ENCODE measurements at regions not wholly inside any gene's neighbourhood (a gene's known extent, or its start where the extent isn't known, plus 50 kb on each side); places are given as distances from the start of the nearest gene placed in this dataset.

- H3K9me2 ChIP-seq (replicated peaks; ENCODE audit: insufficient read depth, low read length) = no peaks in the 10 kb centered on the region
- H3K4me1 ChIP-seq (ENCODE audit: low read length) = no peaks in the 10 kb centered on the region
- H3K4me3 ChIP-seq (ENCODE audit: low read length) = no peak overlapping the region
- no peak overlapping the region for H3K9ac ChIP-seq (ENCODE audit: low read length)
- H3K79me2 ChIP-seq (ENCODE audit: low read length) = no peaks in the 10 kb centered on the region
- no peak for DNase-seq
- no peaks in the 10 kb centered on the region for H3K36me3 ChIP-seq (ENCODE audit: insufficient read depth, low read length)
- H2AFZ ChIP-seq (ENCODE audit: low read length) = no peak overlapping the region
- no peak overlapping the region for H3K27ac ChIP-seq (ENCODE audit: low read length)
- H3K27me3 ChIP-seq (ENCODE audit: low read length) = no peaks in the 10 kb centered on the region
- no peak overlapping the region for H3K4me2 ChIP-seq (ENCODE audit: low read depth, low read length, poor library complexity, severe bottlenecking)
- H3K9me3 ChIP-seq (ENCODE audit: low read length) = no peaks in the 10 kb centered on the region
- H4K20me1 ChIP-seq (ENCODE audit: insufficient read depth, low read depth, low read length) = no peaks in the 10 kb centered on the region
Measured at GRCh38 chr10:118497227-118497626, 98.2 kb downstream of the PRLHR start.

DNA sequence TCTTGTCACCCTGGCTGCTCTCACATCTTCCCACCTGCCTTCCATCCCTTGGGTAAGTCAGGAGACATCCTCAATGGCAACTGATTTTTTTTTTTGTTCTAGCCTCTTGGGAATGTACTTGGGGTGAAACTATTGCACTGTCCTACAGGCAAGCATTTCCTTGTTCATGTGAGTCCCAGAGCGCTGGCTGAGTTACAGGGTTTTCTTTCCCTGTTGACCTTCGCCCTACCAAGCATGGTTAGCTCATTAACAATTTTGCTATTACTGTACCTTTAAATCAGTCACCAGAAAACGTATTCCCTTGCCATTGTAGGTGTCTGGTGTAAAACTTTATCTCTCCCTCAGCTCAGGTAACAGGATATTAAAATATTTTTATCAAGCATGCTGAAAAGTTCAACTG, 98.9 kb downstream of the PRLHR start:
- Histone ChIP-seq H3K27me3 (ENCODE audit: low read length) (no peaks in the 10 kb centered on the region), H3K9me2 (replicated peaks; ENCODE audit: insufficient read depth, low read length) (no peaks in the 10 kb centered on the region), H2AFZ (ENCODE audit: low read length) (no peak overlapping the region), H3K4me1 (ENCODE audit: low read length) (no peaks in the 10 kb centered on the region), H4K20me1 (ENCODE audit: insufficient read depth, low read depth, low read length) (no peaks in the 10 kb centered on the region), H3K9me3 (ENCODE audit: low read length) (no peaks in the 10 kb centered on the region), H3K79me2 (ENCODE audit: low read length) (no peaks in the 10 kb centered on the region), H3K4me3 (ENCODE audit: low read length) (no peak overlapping the region), H3K9ac (ENCODE audit: low read length) (no peak overlapping the region), H3K36me3 (ENCODE audit: insufficient read depth, low read length) (no peaks in the 10 kb centered on the region), H3K27ac (ENCODE audit: low read length) (no peak overlapping the region), H3K4me2 (ENCODE audit: low read depth, low read length, poor library complexity, severe bottlenecking) (no peak overlapping the region)
- no peak for DNase-seq

DNA sequence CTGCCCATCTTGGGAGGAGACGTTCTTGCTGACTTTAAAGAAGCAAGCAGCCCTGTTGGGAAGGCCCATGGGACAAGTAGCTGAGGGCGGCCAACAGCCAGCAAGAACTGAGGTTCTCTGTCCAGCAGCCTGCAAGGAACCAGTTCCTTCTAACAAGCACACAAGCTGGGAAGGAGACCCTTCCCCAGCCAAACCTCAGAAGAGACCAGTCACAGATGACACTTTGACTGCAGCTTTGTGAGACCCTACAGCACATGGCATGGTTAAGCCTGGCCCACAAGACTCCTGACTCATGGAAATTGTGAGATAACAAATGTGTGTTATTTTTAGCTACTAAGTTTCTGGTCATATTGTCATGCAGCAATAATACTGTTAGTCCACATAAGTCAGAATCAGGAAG, 99.9 kb downstream of the PRLHR start:
- DNase-seq = no peak
- Histone ChIP-seq H3K4me2 (ENCODE audit: low read depth, low read length, poor library complexity, severe bottlenecking) (no peak overlapping the region), H3K9me2 (replicated peaks; ENCODE audit: insufficient read depth, low read length) (no peaks in the 10 kb centered on the region), H4K20me1 (ENCODE audit: insufficient read depth, low read depth, low read length) (no peaks in the 10 kb centered on the region), H3K36me3 (ENCODE audit: insufficient read depth, low read length) (no peaks in the 10 kb centered on the region), H3K27ac (ENCODE audit: low read length) (no peak overlapping the region), H3K9ac (ENCODE audit: low read length) (no peak overlapping the region), H3K4me3 (ENCODE audit: low read length) (no peak overlapping the region), H3K9me3 (ENCODE audit: low read length) (no peaks in the 10 kb centered on the region), H3K4me1 (ENCODE audit: low read length) (no peaks in the 10 kb centered on the region), H2AFZ (ENCODE audit: low read length) (no peak overlapping the region), H3K79me2 (ENCODE audit: low read length) (no peaks in the 10 kb centered on the region), H3K27me3 (ENCODE audit: low read length) (no peaks in the 10 kb centered on the region)

DNA sequence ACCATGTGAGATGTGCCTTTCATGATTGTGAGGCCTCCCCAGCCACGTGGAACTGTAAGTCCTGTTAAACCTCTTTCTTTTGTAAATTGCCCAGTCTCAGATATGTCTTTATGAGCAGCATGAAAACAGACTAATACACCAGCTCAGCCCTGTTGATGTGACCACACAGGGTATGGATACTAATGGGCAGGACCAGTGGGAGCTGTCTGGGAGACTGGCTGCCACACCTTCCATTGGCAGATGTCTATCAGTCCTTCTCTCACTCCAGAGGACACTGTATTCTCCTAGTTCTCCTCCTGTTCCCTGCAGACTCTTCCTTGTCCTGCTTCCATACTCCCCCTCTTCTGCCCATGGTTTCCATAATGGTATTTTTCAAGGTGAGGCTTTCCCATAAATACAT, 104.4 kb downstream of the PRLHR start:
- H3K4me2 ChIP-seq (ENCODE audit: low read depth, low read length, poor library complexity, severe bottlenecking) = no peak overlapping the region
- no peak for DNase-seq
- no peak overlapping the region for H3K27ac ChIP-seq (ENCODE audit: low read length)
- no peak overlapping the region for H2AFZ ChIP-seq (ENCODE audit: low read length)
- no peaks in the 10 kb centered on the region for H3K4me1 ChIP-seq (ENCODE audit: low read length)
- H3K9ac ChIP-seq (ENCODE audit: low read length) = no peak overlapping the region
- no peak overlapping the region for H3K4me3 ChIP-seq (ENCODE audit: low read length)
- H4K20me1 ChIP-seq (ENCODE audit: insufficient read depth, low read depth, low read length) = no peaks in the 10 kb centered on the region
- no peaks in the 10 kb centered on the region for H3K36me3 ChIP-seq (ENCODE audit: insufficient read depth, low read length)
- H3K9me3 ChIP-seq (ENCODE audit: low read length) = no peaks in the 10 kb centered on the region
- no peaks in the 10 kb centered on the region for H3K27me3 ChIP-seq (ENCODE audit: low read length)
- H3K9me2 ChIP-seq (replicated peaks; ENCODE audit: insufficient read depth, low read length) = no peaks in the 10 kb centered on the region
- H3K79me2 ChIP-seq (ENCODE audit: low read length) = no peaks in the 10 kb centered on the region

DNA sequence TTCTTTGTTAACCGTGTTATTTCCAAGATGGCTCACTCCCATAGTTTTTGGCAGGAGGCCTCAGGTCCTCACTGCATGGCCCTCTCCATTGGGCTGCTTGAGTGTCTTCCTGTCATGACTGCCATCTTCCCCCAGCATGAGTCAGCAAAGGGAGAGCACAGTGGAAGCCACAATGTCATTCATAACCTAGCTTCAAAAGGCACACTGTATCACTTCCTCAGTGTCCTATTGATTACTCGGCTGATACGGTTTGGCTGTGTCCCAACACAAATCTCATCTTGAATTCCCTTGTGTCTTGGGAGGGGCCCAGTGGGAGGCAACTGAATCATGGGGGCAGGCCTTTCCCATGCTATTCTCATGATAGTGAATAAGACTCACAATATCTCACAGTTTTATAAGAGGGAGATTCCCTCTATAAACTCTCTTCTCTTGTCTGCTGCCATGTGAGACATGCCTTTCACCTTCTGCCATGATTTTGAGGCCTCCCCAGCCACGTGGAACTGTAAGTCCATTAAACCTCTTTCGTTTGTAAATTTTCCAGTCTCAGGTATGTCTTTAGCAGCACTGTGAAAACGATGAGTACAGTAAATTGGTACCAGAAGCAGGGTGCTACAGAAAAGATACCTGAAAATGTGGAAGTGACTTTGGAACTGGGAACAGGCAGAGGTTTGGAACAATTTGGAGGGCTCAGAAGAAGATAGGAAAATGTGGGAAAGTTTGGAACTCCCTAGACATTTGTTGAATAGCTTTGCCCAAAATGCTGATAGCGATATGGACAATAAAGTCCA, 106.5 kb downstream of the PRLHR start:
- Histone ChIP-seq H3K4me2 (ENCODE audit: low read depth, low read length, poor library complexity, severe bottlenecking) (no peak overlapping the region), H3K27ac (ENCODE audit: low read length) (no peak overlapping the region), H3K27me3 (ENCODE audit: low read length) (no peaks in the 10 kb centered on the region), H2AFZ (ENCODE audit: low read length) (no peak overlapping the region), H4K20me1 (ENCODE audit: insufficient read depth, low read depth, low read length) (no peaks in the 10 kb centered on the region), H3K4me3 (ENCODE audit: low read length) (no peak overlapping the region), H3K79me2 (ENCODE audit: low read length) (no peaks in the 10 kb centered on the region), H3K36me3 (ENCODE audit: insufficient read depth, low read length) (no peaks in the 10 kb centered on the region), H3K4me1 (ENCODE audit: low read length) (no peaks in the 10 kb centered on the region), H3K9me2 (replicated peaks; ENCODE audit: insufficient read depth, low read length) (no peaks in the 10 kb centered on the region), H3K9ac (ENCODE audit: low read length) (no peak overlapping the region), H3K9me3 (ENCODE audit: low read length) (no peaks in the 10 kb centered on the region)
- DNase-seq = no peak

DNA sequence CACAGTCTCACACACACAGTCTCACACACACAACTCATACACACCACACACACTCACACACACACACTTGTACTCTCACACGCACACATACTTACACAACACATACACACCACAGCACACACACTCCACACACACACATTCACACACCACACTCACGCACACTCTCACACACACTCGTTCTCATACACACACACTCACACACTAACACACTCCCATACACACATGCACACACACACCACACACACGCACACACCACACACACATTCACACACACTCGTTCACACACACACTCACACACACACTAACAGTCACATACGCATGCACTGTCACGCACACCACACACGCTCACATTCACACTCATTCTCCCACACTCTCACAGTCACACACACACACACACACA, 109.8 kb downstream of the PRLHR start:
- Histone ChIP-seq H3K9ac (ENCODE audit: low read length) (no peak overlapping the region), H2AFZ (ENCODE audit: low read length) (no peak overlapping the region), H3K36me3 (ENCODE audit: insufficient read depth, low read length) (no peaks in the 10 kb centered on the region), H3K79me2 (ENCODE audit: low read length) (no peaks in the 10 kb centered on the region), H3K4me2 (ENCODE audit: low read depth, low read length, poor library complexity, severe bottlenecking) (no peak overlapping the region), H3K9me2 (replicated peaks; ENCODE audit: insufficient read depth, low read length) (no peaks in the 10 kb centered on the region), H3K27ac (ENCODE audit: low read length) (no peak overlapping the region), H3K4me3 (ENCODE audit: low read length) (no peak overlapping the region), H3K9me3 (ENCODE audit: low read length) (no peaks in the 10 kb centered on the region), H3K27me3 (ENCODE audit: low read length) (no peaks in the 10 kb centered on the region), H4K20me1 (ENCODE audit: insufficient read depth, low read depth, low read length) (no peaks in the 10 kb centered on the region), H3K4me1 (ENCODE audit: low read length) (no peaks in the 10 kb centered on the region)
- no peak for DNase-seq

GRCh38 chr10:118484152-118484871, 111.1 kb downstream of the PRLHR start:
- no peaks in the 10 kb centered on the region for H4K20me1 ChIP-seq (ENCODE audit: insufficient read depth, low read depth, low read length)
- no peaks in the 10 kb centered on the region for H3K27me3 ChIP-seq (ENCODE audit: low read length)
- H3K36me3 ChIP-seq (ENCODE audit: insufficient read depth, low read length) = no peaks in the 10 kb centered on the region
- H3K4me1 ChIP-seq (ENCODE audit: low read length) = no peaks in the 10 kb centered on the region
- H3K9ac ChIP-seq (ENCODE audit: low read length) = no peak overlapping the region
- DNase-seq = no peak
- no peak overlapping the region for H3K4me3 ChIP-seq (ENCODE audit: low read length)
- no peaks in the 10 kb centered on the region for H3K79me2 ChIP-seq (ENCODE audit: low read length)
- no peak overlapping the region for H2AFZ ChIP-seq (ENCODE audit: low read length)
- H3K9me3 ChIP-seq (ENCODE audit: low read length) = no peaks in the 10 kb centered on the region
- no peaks in the 10 kb centered on the region for H3K9me2 ChIP-seq (replicated peaks; ENCODE audit: insufficient read depth, low read length)
- no peak overlapping the region for H3K27ac ChIP-seq (ENCODE audit: low read length)
- no peak overlapping the region for H3K4me2 ChIP-seq (ENCODE audit: low read depth, low read length, poor library complexity, severe bottlenecking)

DNA sequence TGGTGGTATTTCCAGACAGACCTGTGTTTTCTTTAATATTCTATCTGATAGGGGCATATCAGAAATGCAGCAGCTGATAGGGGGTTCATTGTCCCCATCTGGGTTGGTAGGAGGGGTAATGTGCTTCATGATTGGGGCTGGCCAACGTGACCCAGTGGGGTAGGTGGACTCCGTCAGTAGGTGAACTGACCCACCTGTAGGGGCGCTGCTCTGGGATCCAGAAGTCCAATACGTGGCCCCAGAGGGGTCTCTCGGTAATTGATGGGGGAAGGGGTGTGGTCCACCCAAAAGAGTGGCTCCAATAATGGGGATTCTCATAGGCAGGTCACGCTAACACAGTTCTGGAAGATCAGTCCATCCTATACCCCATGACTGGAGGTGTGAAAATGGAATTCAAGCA, 112.0 kb downstream of the PRLHR start:
- Histone ChIP-seq H3K27me3 (ENCODE audit: low read length) (no peaks in the 10 kb centered on the region), H3K9me2 (replicated peaks; ENCODE audit: insufficient read depth, low read length) (no peaks in the 10 kb centered on the region), H3K4me1 (ENCODE audit: low read length) (no peaks in the 10 kb centered on the region), H2AFZ (ENCODE audit: low read length) (no peak overlapping the region), H3K9ac (ENCODE audit: low read length) (no peak overlapping the region), H3K4me3 (ENCODE audit: low read length) (no peak overlapping the region), H3K36me3 (ENCODE audit: insufficient read depth, low read length) (no peaks in the 10 kb centered on the region), H3K27ac (ENCODE audit: low read length) (no peak overlapping the region), H3K79me2 (ENCODE audit: low read length) (no peaks in the 10 kb centered on the region), H3K4me2 (ENCODE audit: low read depth, low read length, poor library complexity, severe bottlenecking) (no peak overlapping the region), H4K20me1 (ENCODE audit: insufficient read depth, low read depth, low read length) (no peaks in the 10 kb centered on the region), H3K9me3 (ENCODE audit: low read length) (no peaks in the 10 kb centered on the region)
- no peak for DNase-seq

Data from Karpas-422 (cell line).